ENCODE measurements at regions not wholly inside any gene's neighbourhood (a gene's known extent, or its start where the extent isn't known, plus 50 kb on each side); places are given as distances from the start of the nearest gene placed in this dataset.

DNA sequence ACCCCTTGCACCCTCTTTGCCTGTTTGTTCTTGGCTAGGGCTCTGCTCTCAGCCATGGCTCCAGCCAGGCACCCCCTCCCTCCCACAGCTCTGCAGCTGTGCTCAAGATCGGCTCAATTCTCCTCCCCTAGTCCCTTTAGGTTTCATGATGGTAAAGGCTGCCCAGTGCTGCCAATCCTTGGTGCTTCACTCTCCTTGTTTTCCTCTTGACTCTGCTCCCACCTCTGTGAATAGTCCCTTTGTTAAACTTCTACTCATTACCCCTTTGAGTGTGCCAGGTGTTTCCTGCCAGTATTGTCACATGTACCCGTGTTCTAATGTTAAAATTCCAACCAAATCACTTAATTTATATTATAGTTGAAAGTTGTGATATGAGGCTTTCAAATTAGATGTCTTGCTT, 101.0 kb upstream of the CERS6 start:
- TF ChIP-seq NFRKB (IDR thresholded peaks at IDR 0.05) = no peak
- TF ChIP-seq SP1 (IDR thresholded peaks at IDR 0.05) = no peak
- TF ChIP-seq SUZ12 (IDR thresholded peaks at IDR 0.05) = no peak
- TF ChIP-seq, protein P1, sequence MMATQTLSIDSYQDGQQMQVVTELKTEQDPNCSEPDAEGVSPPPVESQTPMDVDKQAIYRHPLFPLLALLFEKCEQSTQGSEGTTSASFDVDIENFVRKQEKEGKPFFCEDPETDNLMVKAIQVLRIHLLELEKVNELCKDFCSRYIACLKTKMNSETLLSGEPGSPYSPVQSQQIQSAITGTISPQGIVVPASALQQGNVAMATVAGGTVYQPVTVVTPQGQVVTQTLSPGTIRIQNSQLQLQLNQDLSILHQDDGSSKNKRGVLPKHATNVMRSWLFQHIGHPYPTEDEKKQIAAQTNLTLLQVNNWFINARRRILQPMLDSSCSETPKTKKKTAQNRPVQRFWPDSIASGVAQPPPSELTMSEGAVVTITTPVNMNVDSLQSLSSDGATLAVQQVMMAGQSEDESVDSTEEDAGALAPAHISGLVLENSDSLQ (IDR thresholded peaks at IDR 0.05) = no peak
- no peak for TF ChIP-seq L3MBTL2 (conservative IDR thresholded peaks at IDR 0.05)
- no peak for TF ChIP-seq HDGF (IDR thresholded peaks at IDR 0.05; ENCODE audit: borderline replicate concordance)

All from HEK293T (cell line).